WTC11 (cell line): ENCODE measurements at regions not wholly inside any gene's neighbourhood (a gene's known extent, or its start where the extent isn't known, plus 50 kb on each side); places are given as distances from the start of the nearest gene placed in this dataset.

Experiments used
- ATAC-seq: fragments of 200-7000 bp; cut with Tn5 transposase; 2 replicates; pipeline ENCODE4 v1.10.0; 2021; ENCODE audit warnings: mild to moderate bottlenecking, moderate library complexity
- CTCF ChIA-PET: fragments of 300-600 bp; sonication (Branson Sonifier 250); formaldehyde crosslinking; loops from one replicate; lab custom pipeline; 2021; ENCODE audit warnings: antibody characterized with exemption; lab: Charles Lee
- POLR2A ChIA-PET: fragments of 350-600 bp; sonication (Branson Sonifier 250); formaldehyde crosslinking; loops from one replicate; lab custom pipeline; 2021; ENCODE audit warnings: antibody characterized with exemption; lab: Charles Lee
- DNase-seq: peaks from one replicate; pipeline ENCODE4 v3.0.0; 2021; ENCODE audit warnings: low spot score
- H3K27ac Mint-ChIP-seq: 2 replicates; pipeline ENCODE4 v1.8.0; 2021; ENCODE audit warnings: mixed read lengths
- H3K27me3 Mint-ChIP-seq: 2 replicates; pipeline ENCODE4 v1.8.0; 2021; ENCODE audit warnings: low read depth, mild to moderate bottlenecking, moderate library complexity, mixed read lengths
- H3K36me3 Mint-ChIP-seq: 2 replicates; pipeline ENCODE4 v1.8.0; 2021; ENCODE audit warnings: mixed read lengths
- H3K4me1 Mint-ChIP-seq: 2 replicates; pipeline ENCODE4 v1.8.0; 2022; ENCODE audit warnings: mixed read lengths
- H3K4me3 Mint-ChIP-seq: 2 replicates; pipeline ENCODE4 v1.8.0; 2021; ENCODE audit warnings: mild to moderate bottlenecking, moderate library complexity, mixed read lengths
- H3K9me3 Mint-ChIP-seq: 2 replicates; pipeline ENCODE4 v1.8.0; 2021; ENCODE audit warnings: mixed read lengths
- CREB1 ChIP-seq: sonication (generic); formaldehyde crosslinking; IDR thresholded peaks from 2 replicates; pipeline ENCODE4 v1.8.0; 2023; ENCODE audit warnings: mild to moderate bottlenecking, missing genetic modification reagents
- CREM ChIP-seq: sonication (generic); formaldehyde crosslinking; IDR thresholded peaks from 2 replicates; pipeline ENCODE4 v1.8.1; 2022; ENCODE audit warnings: mild to moderate bottlenecking, missing genetic modification reagents, moderate library complexity
- ESRRA ChIP-seq: sonication (generic); formaldehyde crosslinking; IDR thresholded peaks from 2 replicates; pipeline ENCODE4 v1.8.1; 2022; ENCODE audit warnings: mild to moderate bottlenecking, missing genetic modification reagents, borderline replicate concordance
- JUN ChIP-seq: sonication (generic); formaldehyde crosslinking; IDR thresholded peaks from 2 replicates; pipeline ENCODE4 v1.8.0; 2023; ENCODE audit warnings: mild to moderate bottlenecking, missing genetic modification reagents
- NR2C2 ChIP-seq: sonication (generic); formaldehyde crosslinking; IDR thresholded peaks from 2 replicates; pipeline ENCODE4 v1.8.0; 2022; ENCODE audit warnings: mild to moderate bottlenecking, missing genetic modification reagents
- TCF7 ChIP-seq: sonication (generic); formaldehyde crosslinking; IDR thresholded peaks from 2 replicates; pipeline ENCODE4 v1.8.0; 2022; ENCODE audit warnings: mild to moderate bottlenecking, low read depth, missing genetic modification reagents, moderate library complexity
- TEAD4 ChIP-seq: sonication (generic); formaldehyde crosslinking; IDR thresholded peaks from 2 replicates; pipeline ENCODE4 v1.8.0; 2022; ENCODE audit warnings: mild to moderate bottlenecking, missing genetic modification reagents
- ZBTB21 ChIP-seq: sonication (generic); formaldehyde crosslinking; IDR thresholded peaks from 2 replicates; pipeline ENCODE4 v1.8.1; 2023; ENCODE audit warnings: mild to moderate bottlenecking, missing genetic modification reagents, borderline replicate concordance
- ZNF121 ChIP-seq: sonication (generic); formaldehyde crosslinking; IDR thresholded peaks from 2 replicates; pipeline ENCODE4 v1.8.0; 2023; ENCODE audit warnings: missing genetic modification reagents
- ZNF138 ChIP-seq: sonication (generic); formaldehyde crosslinking; conservative IDR thresholded peaks from 2 replicates; pipeline ENCODE4 v1.8.1; 2022; ENCODE audit warnings: mild to moderate bottlenecking, moderate library complexity, missing genetic modification reagents
- ZNF232 ChIP-seq: sonication (generic); formaldehyde crosslinking; IDR thresholded peaks from 2 replicates; pipeline ENCODE4 v1.8.0; 2022; ENCODE audit warnings: mild to moderate bottlenecking, missing genetic modification reagents
- ZNF263 ChIP-seq: sonication (generic); formaldehyde crosslinking; IDR thresholded peaks from 2 replicates; pipeline ENCODE4 v1.8.1; 2022; ENCODE audit warnings: low read depth, mild to moderate bottlenecking, moderate library complexity, missing genetic modification reagents
- ZNF317 ChIP-seq: sonication (generic); formaldehyde crosslinking; IDR thresholded peaks from 2 replicates; pipeline ENCODE4 v1.8.1; 2023; ENCODE audit warnings: low read depth, mild to moderate bottlenecking, moderate library complexity, missing genetic modification reagents, borderline replicate concordance
- ZNF416 ChIP-seq: fragments of 250-450 bp; sonication (Bioruptor Pico); IDR thresholded peaks from 2 replicates; pipeline ENCODE4 v1.9.0; 2021; ENCODE audit warnings: mild to moderate bottlenecking, inconsistent platforms
- TF ChIP-seq, protein P1 (sequence below): sonication (generic); formaldehyde crosslinking; IDR thresholded peaks from 2 replicates; pipeline ENCODE4 v1.8.1; 2022; ENCODE audit warnings: mild to moderate bottlenecking, missing genetic modification reagents, moderate library complexity, borderline replicate concordance
- TF ChIP-seq, protein P2 (sequence below): fragments of 250-450 bp; sonication (Bioruptor Pico); IDR thresholded peaks from 2 replicates; pipeline ENCODE4 v1.9.0; 2021; ENCODE audit warnings: mild to moderate bottlenecking
- TF ChIP-seq, protein P3 (sequence below): sonication (generic); formaldehyde crosslinking; IDR thresholded peaks from 2 replicates; pipeline ENCODE4 v1.8.0; 2022; ENCODE audit warnings: mild to moderate bottlenecking, missing genetic modification reagents
- TF ChIP-seq, protein P4 (sequence below): sonication (generic); formaldehyde crosslinking; IDR thresholded peaks from 2 replicates; pipeline ENCODE4 v1.8.1; 2022; ENCODE audit warnings: low read depth, missing genetic modification reagents, borderline replicate concordance
- TF ChIP-seq, protein P5 (sequence below): sonication (generic); formaldehyde crosslinking; IDR thresholded peaks from 2 replicates; pipeline ENCODE4 v1.8.0; 2023; ENCODE audit warnings: missing genetic modification reagents, mild to moderate bottlenecking, borderline replicate concordance
- TF ChIP-seq, protein P6 (sequence below): sonication (generic); formaldehyde crosslinking; conservative IDR thresholded peaks from 2 replicates; pipeline ENCODE4 v1.8.1; 2023; ENCODE audit warnings: mild to moderate bottlenecking, low read depth, missing genetic modification reagents, moderate library complexity
- TF ChIP-seq, protein P7 (sequence below): sonication (generic); formaldehyde crosslinking; conservative IDR thresholded peaks from 2 replicates; pipeline ENCODE4 v1.8.1; 2022; ENCODE audit warnings: mild to moderate bottlenecking, missing genetic modification reagents

DNA sequence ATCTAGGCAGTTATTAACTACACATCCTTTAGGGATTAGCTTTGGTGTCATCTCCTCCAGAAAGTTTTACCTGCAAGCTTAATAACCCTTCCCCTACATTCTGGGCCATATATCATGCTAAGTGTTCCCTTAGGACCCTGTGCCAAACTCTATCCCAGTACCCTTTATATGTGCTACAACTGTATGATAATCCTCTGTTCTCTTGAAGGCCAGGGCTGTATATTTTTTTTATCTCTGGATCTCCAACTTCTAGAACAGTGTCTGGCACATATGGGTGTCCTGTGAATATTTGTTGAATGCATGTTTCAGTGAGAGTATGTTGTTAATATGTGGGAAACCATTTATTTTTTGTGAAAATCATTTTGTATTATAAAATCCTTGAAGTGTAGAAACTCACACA, 106.7 kb downstream of the PPM1A start (continued):
- no peak for TF ChIP-seq ZNF232 (CRISPR knock-in tag)

DNA sequence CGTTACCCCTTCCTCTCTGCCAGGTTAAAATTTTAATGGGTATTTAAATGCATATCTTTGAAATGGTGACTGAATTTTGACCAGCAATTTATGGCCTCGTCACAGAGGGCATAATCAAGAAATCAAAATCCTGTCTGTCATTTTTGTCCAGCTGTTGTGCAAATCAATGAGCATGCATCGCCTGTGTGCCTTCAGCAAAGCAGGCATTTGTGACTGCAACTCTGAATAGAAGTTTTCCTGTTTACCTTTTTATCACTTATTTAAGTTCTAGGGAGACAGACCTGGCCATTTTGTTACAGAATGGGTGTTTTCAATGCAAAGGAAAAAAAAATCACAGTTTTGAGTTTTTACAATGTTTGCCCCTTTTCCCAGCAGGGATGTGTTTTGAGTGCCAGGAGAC, 107.4 kb downstream of the PPM1A start:
- Mint-ChIP-seq H3K27ac (peak overlapping the region; percentile 37), H3K27me3 (no peaks in the 10 kb centered on the region; the same call in 1 of the 2 replicates), H3K4me1 (peaks cover 27% of the 10 kb centered on the region), H3K9me3 (0 out of 2 replicates have a peak, but pooled peaks cover 5% of the 10 kb centered on the region), H3K4me3 (peak overlapping the region; percentile 19; the same call in 1 of the 2 replicates)
- POLR2A ChIA-PET = no interaction called here
- no peak; the same call in 1 of the 2 replicates for ATAC-seq
- TF ChIP-seq ZNF138 (CRISPR knock-in tag) (no peak), ZNF121 (CRISPR knock-in tag) (no peak), NR2C2 (CRISPR knock-in tag) (no peak), JUN (CRISPR knock-in tag) (no peak), CREB1 (CRISPR knock-in tag) (no peak), ZBTB21 (CRISPR knock-in tag) (no peak), CREM (CRISPR knock-in tag) (no peak), ZNF263 (CRISPR knock-in tag) (no peak)
- TF ChIP-seq, protein P1, sequence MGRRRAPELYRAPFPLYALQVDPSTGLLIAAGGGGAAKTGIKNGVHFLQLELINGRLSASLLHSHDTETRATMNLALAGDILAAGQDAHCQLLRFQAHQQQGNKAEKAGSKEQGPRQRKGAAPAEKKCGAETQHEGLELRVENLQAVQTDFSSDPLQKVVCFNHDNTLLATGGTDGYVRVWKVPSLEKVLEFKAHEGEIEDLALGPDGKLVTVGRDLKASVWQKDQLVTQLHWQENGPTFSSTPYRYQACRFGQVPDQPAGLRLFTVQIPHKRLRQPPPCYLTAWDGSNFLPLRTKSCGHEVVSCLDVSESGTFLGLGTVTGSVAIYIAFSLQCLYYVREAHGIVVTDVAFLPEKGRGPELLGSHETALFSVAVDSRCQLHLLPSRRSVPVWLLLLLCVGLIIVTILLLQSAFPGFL (CRISPR knock-in tag) = no peak
- TF ChIP-seq, protein P2, sequence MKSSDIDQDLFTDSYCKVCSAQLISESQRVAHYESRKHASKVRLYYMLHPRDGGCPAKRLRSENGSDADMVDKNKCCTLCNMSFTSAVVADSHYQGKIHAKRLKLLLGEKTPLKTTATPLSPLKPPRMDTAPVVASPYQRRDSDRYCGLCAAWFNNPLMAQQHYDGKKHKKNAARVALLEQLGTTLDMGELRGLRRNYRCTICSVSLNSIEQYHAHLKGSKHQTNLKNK (CRISPR knock-in tag) = no peak
- TF ChIP-seq, protein P3, sequence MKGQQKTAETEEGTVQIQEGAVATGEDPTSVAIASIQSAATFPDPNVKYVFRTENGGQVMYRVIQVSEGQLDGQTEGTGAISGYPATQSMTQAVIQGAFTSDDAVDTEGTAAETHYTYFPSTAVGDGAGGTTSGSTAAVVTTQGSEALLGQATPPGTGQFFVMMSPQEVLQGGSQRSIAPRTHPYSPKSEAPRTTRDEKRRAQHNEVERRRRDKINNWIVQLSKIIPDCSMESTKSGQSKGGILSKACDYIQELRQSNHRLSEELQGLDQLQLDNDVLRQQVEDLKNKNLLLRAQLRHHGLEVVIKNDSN (CRISPR knock-in tag) = no peak
- TF ChIP-seq, protein P4, sequence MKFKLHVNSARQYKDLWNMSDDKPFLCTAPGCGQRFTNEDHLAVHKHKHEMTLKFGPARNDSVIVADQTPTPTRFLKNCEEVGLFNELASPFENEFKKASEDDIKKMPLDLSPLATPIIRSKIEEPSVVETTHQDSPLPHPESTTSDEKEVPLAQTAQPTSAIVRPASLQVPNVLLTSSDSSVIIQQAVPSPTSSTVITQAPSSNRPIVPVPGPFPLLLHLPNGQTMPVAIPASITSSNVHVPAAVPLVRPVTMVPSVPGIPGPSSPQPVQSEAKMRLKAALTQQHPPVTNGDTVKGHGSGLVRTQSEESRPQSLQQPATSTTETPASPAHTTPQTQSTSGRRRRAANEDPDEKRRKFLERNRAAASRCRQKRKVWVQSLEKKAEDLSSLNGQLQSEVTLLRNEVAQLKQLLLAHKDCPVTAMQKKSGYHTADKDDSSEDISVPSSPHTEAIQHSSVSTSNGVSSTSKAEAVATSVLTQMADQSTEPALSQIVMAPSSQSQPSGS (CRISPR knock-in tag) = no peak
- TF ChIP-seq, all 79 proteins: peak for 0
- H3K36me3 Mint-ChIP-seq = no peaks in the 10 kb centered on the region
- no peak for DNase-seq
- CTCF ChIA-PET = no interaction called here

DNA sequence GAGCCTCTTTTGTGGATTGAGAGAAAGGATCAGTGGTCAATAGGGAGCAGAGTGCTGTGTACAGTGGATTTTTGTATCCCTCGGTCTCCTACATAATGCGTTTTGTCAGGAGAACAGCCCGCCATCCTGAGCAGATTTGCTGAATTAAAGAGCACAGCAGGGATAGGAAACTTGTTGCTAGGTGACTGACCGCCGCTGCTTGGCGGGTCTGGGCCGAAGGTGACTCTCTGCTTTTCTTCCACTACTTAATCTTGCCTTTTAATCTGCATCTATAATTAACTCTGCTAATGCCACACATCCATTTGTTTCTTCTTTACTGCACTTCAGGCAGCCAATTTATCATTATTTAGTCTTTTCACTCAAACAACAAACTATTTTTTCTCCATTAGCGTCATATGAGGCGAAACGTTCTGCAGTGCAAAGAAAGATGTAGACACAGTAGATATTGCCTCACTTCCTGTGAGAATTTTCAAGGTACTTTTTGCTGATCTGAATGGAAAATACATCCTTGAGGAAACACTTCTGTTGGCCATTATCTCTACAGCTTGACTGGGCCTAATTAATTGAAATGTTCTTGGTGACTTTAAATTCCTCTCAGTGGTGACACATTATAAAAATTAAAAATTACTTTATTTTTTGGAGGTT, 108.0 kb downstream of the PPM1A start:
- H3K9me3 Mint-ChIP-seq = 0 out of 2 replicates have a peak, but pooled peaks cover 5% of the 10 kb centered on the region
- H3K4me3 Mint-ChIP-seq = peak overlapping the region; percentile 19; the same call in 1 of the 2 replicates
- H3K4me1 Mint-ChIP-seq = peaks cover 23% of the 10 kb centered on the region
- DNase-seq = peak; percentile 41
- H3K27me3 Mint-ChIP-seq = no peaks in the 10 kb centered on the region; the same call in 1 of the 2 replicates
- POLR2A ChIA-PET = no interaction called here
- CTCF ChIA-PET = no interaction called here
- peak overlapping the region; percentile 37 for H3K27ac Mint-ChIP-seq
- H3K36me3 Mint-ChIP-seq = no peaks in the 10 kb centered on the region
- peak; percentile 98 for ATAC-seq
- TF ChIP-seq, protein P5, sequence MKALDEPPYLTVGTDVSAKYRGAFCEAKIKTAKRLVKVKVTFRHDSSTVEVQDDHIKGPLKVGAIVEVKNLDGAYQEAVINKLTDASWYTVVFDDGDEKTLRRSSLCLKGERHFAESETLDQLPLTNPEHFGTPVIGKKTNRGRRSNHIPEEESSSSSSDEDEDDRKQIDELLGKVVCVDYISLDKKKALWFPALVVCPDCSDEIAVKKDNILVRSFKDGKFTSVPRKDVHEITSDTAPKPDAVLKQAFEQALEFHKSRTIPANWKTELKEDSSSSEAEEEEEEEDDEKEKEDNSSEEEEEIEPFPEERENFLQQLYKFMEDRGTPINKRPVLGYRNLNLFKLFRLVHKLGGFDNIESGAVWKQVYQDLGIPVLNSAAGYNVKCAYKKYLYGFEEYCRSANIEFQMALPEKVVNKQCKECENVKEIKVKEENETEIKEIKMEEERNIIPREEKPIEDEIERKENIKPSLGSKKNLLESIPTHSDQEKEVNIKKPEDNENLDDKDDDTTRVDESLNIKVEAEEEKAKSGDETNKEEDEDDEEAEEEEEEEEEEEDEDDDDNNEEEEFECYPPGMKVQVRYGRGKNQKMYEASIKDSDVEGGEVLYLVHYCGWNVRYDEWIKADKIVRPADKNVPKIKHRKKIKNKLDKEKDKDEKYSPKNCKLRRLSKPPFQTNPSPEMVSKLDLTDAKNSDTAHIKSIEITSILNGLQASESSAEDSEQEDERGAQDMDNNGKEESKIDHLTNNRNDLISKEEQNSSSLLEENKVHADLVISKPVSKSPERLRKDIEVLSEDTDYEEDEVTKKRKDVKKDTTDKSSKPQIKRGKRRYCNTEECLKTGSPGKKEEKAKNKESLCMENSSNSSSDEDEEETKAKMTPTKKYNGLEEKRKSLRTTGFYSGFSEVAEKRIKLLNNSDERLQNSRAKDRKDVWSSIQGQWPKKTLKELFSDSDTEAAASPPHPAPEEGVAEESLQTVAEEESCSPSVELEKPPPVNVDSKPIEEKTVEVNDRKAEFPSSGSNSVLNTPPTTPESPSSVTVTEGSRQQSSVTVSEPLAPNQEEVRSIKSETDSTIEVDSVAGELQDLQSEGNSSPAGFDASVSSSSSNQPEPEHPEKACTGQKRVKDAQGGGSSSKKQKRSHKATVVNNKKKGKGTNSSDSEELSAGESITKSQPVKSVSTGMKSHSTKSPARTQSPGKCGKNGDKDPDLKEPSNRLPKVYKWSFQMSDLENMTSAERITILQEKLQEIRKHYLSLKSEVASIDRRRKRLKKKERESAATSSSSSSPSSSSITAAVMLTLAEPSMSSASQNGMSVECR (CRISPR knock-in tag) = no peak
- no peak for TF ChIP-seq CREM (CRISPR knock-in tag)
- TF ChIP-seq ZNF317 (CRISPR knock-in tag) = no peak
- no peak for TF ChIP-seq CREB1 (CRISPR knock-in tag)
- no peak for TF ChIP-seq TCF7
- TF ChIP-seq, protein P6, sequence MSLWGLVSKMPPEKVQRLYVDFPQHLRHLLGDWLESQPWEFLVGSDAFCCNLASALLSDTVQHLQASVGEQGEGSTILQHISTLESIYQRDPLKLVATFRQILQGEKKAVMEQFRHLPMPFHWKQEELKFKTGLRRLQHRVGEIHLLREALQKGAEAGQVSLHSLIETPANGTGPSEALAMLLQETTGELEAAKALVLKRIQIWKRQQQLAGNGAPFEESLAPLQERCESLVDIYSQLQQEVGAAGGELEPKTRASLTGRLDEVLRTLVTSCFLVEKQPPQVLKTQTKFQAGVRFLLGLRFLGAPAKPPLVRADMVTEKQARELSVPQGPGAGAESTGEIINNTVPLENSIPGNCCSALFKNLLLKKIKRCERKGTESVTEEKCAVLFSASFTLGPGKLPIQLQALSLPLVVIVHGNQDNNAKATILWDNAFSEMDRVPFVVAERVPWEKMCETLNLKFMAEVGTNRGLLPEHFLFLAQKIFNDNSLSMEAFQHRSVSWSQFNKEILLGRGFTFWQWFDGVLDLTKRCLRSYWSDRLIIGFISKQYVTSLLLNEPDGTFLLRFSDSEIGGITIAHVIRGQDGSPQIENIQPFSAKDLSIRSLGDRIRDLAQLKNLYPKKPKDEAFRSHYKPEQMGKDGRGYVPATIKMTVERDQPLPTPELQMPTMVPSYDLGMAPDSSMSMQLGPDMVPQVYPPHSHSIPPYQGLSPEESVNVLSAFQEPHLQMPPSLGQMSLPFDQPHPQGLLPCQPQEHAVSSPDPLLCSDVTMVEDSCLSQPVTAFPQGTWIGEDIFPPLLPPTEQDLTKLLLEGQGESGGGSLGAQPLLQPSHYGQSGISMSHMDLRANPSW (CRISPR knock-in tag) = no peak
- TF ChIP-seq ZNF416 (CRISPR knock-in tag) = no peak
- no peak for TF ChIP-seq ESRRA (CRISPR knock-in tag)
- TF ChIP-seq ZNF263 (CRISPR knock-in tag) = no peak
- TF ChIP-seq, protein P7, sequence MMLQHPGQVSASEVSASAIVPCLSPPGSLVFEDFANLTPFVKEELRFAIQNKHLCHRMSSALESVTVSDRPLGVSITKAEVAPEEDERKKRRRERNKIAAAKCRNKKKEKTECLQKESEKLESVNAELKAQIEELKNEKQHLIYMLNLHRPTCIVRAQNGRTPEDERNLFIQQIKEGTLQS (CRISPR knock-in tag) = no peak
- no peak for TF ChIP-seq TEAD4 (CRISPR knock-in tag)
